ENCODE measurements at regions not wholly inside any gene's neighbourhood (a gene's known extent, or its start where the extent isn't known, plus 50 kb on each side); places are given as distances from the start of the nearest gene placed in this dataset.

GRCh38 chr14:22476887-22477286, 112.1 kb downstream of the DAD1 start:
- DNase-seq: no peak

DNA sequence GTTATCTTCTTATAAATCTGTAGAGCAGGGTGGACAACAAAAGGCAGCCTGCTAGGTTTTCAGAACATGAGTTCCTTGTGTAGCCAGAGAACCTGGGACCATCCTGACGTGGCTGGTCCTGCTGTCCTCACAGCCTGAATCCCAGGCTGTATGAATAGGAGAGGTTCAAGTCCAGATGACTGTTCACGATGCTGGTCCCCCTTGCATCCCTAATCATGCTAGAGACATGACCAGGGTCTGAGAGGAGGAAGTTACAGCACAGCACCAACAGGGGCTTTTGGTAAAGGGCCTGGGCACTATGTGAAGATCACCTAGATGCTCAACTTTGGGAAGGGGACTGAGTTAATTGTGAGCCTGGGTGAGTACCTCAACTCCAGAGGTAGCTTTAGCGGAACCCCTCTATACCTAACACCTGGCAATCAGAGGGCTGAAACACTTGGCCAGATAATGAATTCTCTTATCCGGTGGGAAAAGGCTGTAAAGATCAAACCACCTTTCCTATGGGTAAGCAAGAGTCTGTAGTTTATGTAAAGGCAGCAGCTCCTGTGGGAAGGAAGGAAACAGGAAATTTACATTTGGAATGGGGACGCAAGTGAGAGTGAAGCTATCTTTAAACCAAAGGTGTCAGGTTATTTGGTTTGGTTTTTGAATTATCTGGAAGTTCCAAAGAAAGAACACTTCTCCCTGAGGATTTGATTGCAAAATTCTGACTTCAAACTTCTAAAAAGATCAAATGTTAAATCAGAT, 112.8 kb downstream of the DAD1 start:
- DNase-seq: no peak

GRCh38 chr14:22475381-22475780, 113.6 kb downstream of the DAD1 start:
- no peak for DNase-seq

DNA sequence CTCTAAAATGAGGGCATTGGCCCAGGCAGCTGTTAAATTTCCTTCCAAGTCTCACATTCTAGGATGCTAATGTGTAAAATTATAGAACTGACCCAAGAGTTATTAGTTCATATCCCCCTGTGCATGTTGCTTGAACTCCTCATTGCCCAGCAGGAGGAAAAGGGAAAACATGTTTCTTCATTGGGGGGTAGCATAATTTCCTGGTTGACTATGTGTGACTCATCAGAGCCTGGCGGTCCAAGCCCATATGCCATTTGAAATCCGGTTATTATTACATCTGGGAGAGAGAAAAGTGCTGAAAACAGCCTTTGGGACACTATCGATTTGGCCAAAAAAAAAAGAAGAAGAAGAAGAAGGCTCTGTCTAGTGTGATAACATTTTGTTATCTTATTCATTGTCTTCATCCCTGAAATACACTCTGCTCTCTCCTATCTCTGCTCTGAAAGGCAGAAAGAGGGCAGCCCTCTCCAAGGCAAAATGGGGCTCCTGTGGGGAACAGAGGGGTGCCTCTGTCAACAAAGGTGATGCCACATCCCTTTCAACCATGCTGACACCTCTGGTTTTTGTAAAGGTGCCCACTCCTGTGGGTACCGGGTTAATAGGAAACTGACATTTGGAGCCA, 114.2 kb downstream of the DAD1 start:
- DNase-seq: no peak

- DNase-seq: no peak
Observed at GRCh38 chr14:22472935-22473854, 115.8 kb downstream of the DAD1 start.

- DNase-seq: no peak
Observed at GRCh38 chr14:22472466-22472865, 116.6 kb downstream of the DAD1 start.

DNA sequence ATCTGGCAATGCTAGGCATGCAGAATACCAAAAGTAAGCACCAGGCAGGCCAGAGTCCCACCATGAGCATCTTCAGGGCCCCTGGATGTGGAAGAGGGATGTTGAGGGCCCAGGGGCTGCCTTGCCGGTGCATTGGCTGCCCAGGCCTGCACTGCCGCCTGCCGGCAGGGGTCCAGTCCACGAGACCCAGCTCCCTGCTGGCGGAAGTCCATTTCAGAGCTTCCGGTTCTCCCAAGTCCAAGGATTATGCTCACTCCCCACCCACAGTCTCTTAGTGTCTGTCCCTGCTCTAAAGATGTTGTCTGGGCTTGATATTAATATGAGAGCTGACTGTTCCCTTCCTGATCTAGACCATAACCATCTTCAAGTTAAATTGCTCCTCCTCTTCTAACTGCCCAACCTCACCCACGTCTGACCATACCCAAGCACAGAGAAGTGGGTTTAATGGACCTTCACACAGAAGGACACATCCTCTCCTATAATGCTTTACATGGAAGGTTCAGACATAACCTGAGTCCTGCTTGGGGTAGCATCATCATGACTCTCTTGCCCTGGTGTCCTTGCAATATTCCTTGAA, 117.4 kb downstream of the DAD1 start:
- DNase-seq: no peak

- no peak for DNase-seq
Observed at GRCh38 chr14:22469538-22470303, 119.3 kb downstream of the DAD1 start.

DNA sequence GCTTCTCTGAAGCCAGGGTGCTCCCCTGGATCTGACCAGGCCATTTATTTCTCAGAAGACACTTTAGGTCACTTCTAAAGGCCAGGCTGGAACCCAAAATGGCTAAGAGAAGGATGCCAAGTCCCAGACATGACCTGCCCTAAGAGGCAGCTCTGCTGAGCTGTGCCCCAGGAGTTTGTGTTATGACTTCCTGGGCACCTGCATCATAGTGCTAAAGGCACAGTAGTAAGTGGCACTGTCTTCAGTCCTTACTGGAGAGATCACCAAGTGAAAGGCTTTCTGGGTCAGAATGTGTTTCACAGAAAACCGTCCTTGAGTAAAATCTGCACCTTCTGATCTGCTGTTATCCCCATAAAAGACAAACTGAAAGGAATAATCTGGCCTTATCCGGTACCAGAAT, 120.2 kb downstream of the DAD1 start:
- DNase-seq: no peak

DNA sequence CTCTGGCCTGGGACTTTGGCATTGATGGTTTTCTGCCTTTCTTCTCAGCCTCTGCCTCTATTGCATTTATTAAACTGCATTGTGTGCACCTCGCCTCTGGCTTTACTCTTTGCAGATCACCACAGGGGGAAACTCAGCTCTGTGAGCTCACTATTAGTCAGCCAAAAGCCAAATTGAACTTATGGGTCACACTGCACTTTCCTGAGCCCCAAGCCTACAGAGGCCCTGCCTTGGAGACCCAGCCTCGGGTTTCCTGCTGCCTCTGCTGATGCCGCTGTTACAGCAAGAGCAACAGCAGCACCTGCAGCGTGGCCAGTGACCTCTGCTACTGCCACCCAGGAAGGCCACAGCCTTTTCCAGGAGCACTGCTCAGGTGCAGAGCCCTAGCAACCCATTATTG, 122.5 kb downstream of the DAD1 start:
- no peak for DNase-seq

DNA sequence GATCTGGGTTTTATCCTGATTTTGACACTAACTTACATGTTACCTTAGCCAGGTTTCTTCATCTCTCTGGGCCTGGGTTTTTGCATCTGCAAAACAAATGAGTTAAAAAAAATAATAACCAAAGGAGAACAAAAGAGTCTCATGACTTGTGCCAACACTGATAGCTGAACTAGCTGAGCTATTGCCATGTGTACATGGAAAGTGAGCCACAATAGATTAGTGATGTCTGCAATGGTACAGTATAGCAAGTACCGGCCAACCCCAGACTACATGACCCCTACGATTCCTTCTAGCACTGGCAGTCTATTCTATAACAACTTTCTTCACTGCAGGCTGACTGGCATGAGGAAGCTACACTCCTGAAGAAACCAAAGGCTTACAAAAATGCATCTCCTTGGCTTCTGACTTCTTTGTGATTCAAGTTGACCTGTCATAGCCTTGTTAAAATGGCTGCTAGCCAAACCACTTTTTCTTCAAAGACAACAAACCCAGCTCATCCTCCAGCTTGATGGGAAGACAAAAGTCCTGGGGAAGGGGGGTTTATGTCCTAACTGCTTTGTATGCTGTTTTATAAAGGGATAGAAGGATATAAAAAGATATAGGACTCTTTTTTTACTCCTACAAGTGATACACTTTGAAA, 123.7 kb downstream of the DAD1 start:
- DNase-seq: no peak

DNA sequence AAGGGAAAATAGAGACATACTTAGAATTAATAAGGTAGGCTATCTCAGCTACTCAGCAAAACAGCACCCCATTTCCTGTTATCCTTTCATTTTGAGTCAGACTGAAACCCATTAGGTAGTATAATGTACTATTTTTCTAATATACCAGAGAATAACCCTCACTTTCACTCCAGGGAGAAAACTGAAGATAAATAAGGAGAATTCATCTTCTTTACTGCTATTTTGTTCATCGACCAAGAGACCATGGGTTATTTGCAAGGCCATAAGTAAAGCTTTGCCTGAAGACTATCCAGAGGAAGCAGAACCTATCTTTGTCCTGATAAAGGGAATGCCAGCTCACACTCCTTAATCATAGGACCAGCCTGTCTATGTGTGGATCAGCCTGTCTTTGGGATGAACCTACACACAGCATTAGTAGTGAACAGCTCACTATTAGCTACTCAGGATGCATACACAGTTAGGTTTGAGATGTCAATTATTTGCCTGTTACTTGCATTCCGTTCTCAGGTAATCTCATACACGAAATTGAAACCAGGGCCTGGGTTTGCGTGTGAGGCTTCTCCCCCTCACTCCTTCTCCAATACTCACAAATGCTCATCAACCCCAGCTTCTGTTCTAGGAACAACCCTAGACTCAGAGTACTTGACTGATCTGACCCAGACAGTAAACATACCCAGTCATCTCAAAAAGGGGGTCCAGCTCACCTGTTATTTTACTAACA, 124.4 kb downstream of the DAD1 start:
- DNase-seq: no peak

GRCh38 chr14:22463763-22464173, 125.3 kb downstream of the DAD1 start:
- DNase-seq: no peak

- no peak for DNase-seq
Observed at GRCh38 chr14:22462923-22463322, 126.1 kb downstream of the DAD1 start.

DNA sequence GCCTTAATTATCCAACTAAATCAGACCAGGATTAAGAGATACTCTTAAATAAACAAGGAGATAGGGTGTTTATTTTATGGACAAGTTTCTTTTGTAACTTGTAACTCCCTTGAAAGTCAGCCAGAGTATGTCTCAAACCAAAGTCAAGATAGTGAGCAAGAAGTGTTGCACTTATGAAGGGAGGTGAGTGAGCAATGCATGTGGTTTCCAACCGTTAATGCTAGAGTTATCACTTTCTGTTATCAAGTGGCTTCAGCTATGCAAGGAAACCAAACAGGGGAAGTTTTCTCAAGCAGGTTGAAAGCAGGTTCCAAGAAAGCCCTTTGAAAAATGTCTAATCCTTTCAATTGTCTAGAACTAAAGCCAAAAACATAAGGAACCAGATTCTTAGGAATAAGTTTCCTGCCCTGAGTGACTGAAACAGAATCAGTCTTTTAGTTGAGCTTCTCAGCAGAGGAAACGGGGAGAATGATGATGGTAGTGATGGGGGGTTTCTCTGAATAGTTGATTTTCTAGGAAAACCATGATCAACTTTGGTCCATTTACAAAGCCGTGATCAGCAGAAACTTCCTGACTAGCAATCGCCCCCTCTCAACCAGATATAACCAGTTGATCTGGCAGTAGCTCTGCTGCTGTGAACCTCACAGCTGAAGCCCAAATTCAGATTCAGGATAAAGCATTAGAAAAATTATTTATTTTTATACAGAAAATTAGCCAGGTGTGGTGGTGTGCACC, 128.4 kb downstream of the DAD1 start:
- DNase-seq: no peak

GRCh38 chr14:22458737-22459136, 130.3 kb downstream of the DAD1 start:
- no peak for DNase-seq

DNA sequence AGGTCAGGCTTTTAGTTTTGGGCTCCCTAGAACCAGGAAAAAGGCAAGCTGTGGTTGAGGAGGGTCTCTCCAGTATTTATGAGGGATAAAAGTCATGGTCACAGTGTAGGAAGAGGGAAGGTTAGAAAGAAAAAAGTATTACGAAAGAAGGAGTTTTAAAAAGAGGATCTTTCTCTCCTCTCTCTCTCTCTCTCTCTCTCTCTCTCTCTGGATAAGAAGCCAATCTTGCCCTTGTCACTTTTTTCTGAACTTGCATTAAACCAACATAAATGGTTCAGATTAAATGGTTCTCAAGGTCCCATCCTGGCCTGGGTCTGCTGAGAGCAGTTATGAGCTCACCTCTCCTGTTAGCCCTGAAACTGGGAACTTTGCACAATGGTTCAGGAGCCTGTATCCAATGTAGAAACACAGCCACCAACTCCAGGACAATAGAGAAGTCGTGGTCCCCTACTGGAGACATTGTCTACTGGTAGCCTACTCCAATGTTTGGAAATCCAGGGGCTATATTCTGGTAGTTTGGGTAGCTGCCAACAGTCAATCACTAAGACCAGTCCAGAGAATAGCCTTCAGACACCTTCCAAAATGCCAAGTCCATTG, 131.9 kb downstream of the DAD1 start:
- DNase-seq: no peak

- DNase-seq: no peak
Observed at GRCh38 chr14:22456421-22456820, 132.6 kb downstream of the DAD1 start.

DNA sequence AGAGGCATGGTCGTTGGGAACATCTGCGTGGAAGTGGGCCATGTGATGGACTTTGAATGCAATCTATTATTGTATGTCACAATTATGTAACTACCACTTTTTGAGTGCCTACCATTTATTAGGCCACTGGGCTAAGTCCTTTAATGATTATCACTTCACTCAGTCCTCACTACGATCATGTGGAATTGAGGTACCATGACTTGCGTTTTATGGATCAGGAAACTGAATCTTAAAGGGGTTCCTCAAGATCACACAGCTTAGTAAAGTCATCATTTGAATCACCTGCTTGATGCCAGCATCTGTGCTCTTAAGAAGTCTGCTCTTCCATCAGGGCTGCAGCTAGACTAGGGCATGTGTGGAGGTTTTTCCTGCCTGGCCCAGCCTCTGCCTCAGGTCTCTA, 136.7 kb downstream of the DAD1 start:
- no peak for DNase-seq

DNA sequence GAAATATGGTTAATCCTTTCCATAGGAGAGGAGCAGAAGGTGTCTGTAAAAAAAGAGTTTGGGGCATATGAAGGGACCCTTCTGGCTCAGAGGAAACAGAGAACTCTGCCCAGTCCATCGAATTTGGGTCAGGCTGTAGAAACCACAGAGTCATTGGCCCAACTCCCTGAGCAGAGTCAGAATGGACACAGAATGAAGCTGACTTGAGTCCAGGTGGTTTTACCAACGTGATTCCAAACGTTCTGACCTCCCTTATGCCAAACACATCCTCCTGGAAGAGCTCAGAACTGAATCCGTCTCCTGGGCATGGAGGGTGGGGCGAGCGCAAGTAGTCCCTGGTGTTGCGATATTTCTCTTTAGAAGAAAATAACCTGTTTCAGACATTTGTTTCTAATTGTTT, 138.8 kb downstream of the DAD1 start:
- DNase-seq: no peak

All from stimulated activated CD4-positive, alpha-beta T cell treated with anti-CD3 and anti-CD28 coated beads, Interleukin-4, amount 100 ng/mL, for 24 hours (primary cell).